Panc1 (cell line): ENCODE measurements at regions not wholly inside any gene's neighbourhood (a gene's known extent, or its start where the extent isn't known, plus 50 kb on each side); places are given as distances from the start of the nearest gene placed in this dataset.

Experiments used
- ATAC-seq: fragments of 200-7000 bp; cut with Tn5 transposase; 2 replicates; pipeline ENCODE4 v1.9.1; 2020; ENCODE audit warnings: mild to moderate bottlenecking, moderate library complexity
- BruUV-seq: library from RNA; stranded (reverse); fragments of 400-500 nt; replicated peaks from 2 replicates; lab custom pipeline; 2021; lab: Mats Ljungman, UMichigan
- CTCF ChIA-PET: fragments of 300-600 bp; sonication (Branson Sonifier 250); formaldehyde crosslinking; loops from one replicate; lab custom pipeline; 2022; ENCODE audit warnings: antibody characterized with exemption; lab: Charles Lee
- POLR2A ChIA-PET: fragments of 300-600 bp; sonication (Branson Sonifier 250); formaldehyde crosslinking; loops from one replicate; lab custom pipeline; 2022; ENCODE audit warnings: antibody characterized with exemption; lab: Charles Lee
- DNase-seq: peaks from one replicate; pipeline ENCODE4 v3.0.0-alpha.2; 2010; ENCODE audit warnings: low read depth, low spot score
- H3K27ac ChIP-seq: 2 replicates; pipeline ENCODE4 v1.5.1; 2011; ENCODE audit warnings: mild to moderate bottlenecking, low read length, inconsistent platforms
- H3K27me3 ChIP-seq: fragments of 200-500 bp; sonication (Bioruptor generic); 2 replicates; pipeline ENCODE4 v1.6.0; 2014; ENCODE audit warnings: low read length, inconsistent platforms; ENCODE audit not compliant: control insufficient read depth, insufficient read depth
- H3K36me3 ChIP-seq: fragments of 200-500 bp; sonication (Bioruptor generic); 2 replicates; pipeline ENCODE4 v1.5.1; 2014; ENCODE audit warnings: inconsistent platforms, mild to moderate bottlenecking, low read length, moderate library complexity; ENCODE audit not compliant: control insufficient read depth, insufficient read depth
- H3K4me1 ChIP-seq: 2 replicates; pipeline ENCODE4 v1.5.1; 2011; ENCODE audit warnings: inconsistent platforms, mild to moderate bottlenecking, low read length, moderate library complexity; ENCODE audit not compliant: control insufficient read depth, insufficient read depth
- H3K4me3 ChIP-seq, 2 experiments: 2 replicates each; pipeline ENCODE4 v1.5.1; 2011 to 2012; ENCODE audit warnings: low read depth in 2 of 2, low read length in 2 of 2, mild to moderate bottlenecking in 2 of 2, inconsistent platforms in 1 of 2, moderate library complexity in 1 of 2
- H3K9me3 ChIP-seq: fragments of 200-500 bp; sonication (Bioruptor generic); 2 replicates; pipeline ENCODE4 v1.5.1; 2014; ENCODE audit warnings: low read depth, mild to moderate bottlenecking, inconsistent platforms, low read length, moderate library complexity; ENCODE audit not compliant: control insufficient read depth, insufficient read depth
- POLR2AphosphoS5 ChIP-seq: IDR thresholded peaks from 2 replicates; pipeline ENCODE4 v1.6.1; 2012; ENCODE audit warnings: mild to moderate bottlenecking, low read depth, low read length, moderate library complexity
- SIN3A ChIP-seq: IDR thresholded peaks from 2 replicates; pipeline ENCODE4 v1.6.1; 2012; ENCODE audit warnings: low read depth, mild to moderate bottlenecking, low read length, moderate library complexity, borderline replicate concordance; ENCODE audit not compliant: insufficient read depth
- TCF7L2 ChIP-seq: IDR thresholded peaks from 2 replicates; pipeline ENCODE4 v1.6.1; 2011; ENCODE audit warnings: mild to moderate bottlenecking, low read depth, low read length, inconsistent platforms
- in situ Hi-C: cut with HindIII; loops from 2 replicates; pipeline ENCODE4 v1.10.0; 2016; ENCODE audit warnings: low sequenced_read_pairs, low pct_unique_long_range_greater_than_20kb
- intact Hi-C: fragments of 100-400 bp; cut with micrococcal nuclease; formaldehyde crosslinking; loops from one replicate; pipeline ENCODE4 v1.10.0; 2022; ENCODE audit not compliant: unreplicated experiment
- TF ChIP-seq, protein P1 (sequence below): fragments of 450-650 bp; IDR thresholded peaks from 2 replicates; pipeline ENCODE4 v1.5.1; 2017; ENCODE audit warnings: mild to moderate bottlenecking
- TF ChIP-seq, protein P2 (sequence below), 2 experiments: IDR thresholded peaks; 2 replicates each; pipeline ENCODE4 v1.6.1; 2011 to 2012; ENCODE audit warnings: low read depth in 2 of 2, control low read depth in 1 of 2, low read length in 1 of 2, mild to moderate bottlenecking in 1 of 2, moderate library complexity in 1 of 2; ENCODE audit not compliant: insufficient read depth in 1 of 2

DNA sequence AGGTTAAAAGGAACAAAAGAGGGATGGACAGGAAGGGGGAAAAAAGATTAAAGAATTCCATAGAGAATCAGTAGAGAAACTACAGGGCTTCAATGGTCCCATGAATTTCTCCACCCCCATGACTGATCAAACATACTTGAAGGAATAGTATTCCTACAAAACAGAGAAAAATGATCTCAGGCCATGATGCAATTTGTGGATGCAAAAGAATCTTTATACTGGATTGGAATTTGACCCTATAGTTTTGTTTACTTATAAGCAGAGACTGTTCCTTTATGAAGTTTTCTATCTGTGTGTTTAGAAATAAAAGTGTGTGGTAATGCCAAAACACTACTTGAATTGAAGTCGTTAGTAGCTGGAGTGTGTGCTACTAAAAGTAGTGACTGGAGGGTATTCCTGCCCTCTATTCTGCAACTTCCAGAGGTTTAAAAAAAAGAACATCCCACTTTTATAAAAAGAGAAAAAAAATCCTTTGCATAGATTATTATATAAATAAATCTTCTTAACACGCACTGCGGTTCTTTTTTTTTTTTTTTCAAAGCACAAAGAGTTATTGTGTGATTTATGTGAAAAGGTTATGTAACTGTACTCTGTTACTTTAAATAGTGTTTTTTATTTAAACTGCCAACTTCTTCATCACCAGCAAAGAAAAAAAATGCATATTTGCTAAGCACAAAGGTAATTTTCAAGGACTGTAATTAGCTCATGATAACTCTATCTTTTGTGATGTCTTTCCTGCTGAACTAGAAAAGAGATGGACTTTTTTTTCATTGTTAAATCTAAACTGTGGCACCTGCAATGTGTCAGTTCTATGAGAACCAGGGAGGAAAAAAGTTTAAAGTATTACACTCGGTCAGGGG is 214.5 kb upstream of the CITED2 start:
- POLR2A ChIA-PET: no interaction called here
- Histone ChIP-seq H3K4me3 (no peak overlapping the region), H3K9me3 (no peaks in the 10 kb centered on the region), H3K4me1 (peaks cover 29% of the 10 kb centered on the region), H3K36me3 (no peaks in the 10 kb centered on the region), H3K27ac (peak overlapping the region; percentile 93), H3K27me3 (no peaks in the 10 kb centered on the region)
- intact Hi-C loops: loop anchor here (5.0 kb wide), 1 partner anchor 173 kb away; no protein-coding TSS in a partner anchor
- DNase-seq: no peak
- CTCF ChIA-PET: interaction anchor here (0.6 kb wide), 1 partner anchor 182 kb away, joined by 3 read pairs; no protein-coding TSS in a partner anchor
- TF ChIP-seq, protein P1, sequence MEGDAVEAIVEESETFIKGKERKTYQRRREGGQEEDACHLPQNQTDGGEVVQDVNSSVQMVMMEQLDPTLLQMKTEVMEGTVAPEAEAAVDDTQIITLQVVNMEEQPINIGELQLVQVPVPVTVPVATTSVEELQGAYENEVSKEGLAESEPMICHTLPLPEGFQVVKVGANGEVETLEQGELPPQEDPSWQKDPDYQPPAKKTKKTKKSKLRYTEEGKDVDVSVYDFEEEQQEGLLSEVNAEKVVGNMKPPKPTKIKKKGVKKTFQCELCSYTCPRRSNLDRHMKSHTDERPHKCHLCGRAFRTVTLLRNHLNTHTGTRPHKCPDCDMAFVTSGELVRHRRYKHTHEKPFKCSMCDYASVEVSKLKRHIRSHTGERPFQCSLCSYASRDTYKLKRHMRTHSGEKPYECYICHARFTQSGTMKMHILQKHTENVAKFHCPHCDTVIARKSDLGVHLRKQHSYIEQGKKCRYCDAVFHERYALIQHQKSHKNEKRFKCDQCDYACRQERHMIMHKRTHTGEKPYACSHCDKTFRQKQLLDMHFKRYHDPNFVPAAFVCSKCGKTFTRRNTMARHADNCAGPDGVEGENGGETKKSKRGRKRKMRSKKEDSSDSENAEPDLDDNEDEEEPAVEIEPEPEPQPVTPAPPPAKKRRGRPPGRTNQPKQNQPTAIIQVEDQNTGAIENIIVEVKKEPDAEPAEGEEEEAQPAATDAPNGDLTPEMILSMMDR: no peak
- TF ChIP-seq, protein P2, sequence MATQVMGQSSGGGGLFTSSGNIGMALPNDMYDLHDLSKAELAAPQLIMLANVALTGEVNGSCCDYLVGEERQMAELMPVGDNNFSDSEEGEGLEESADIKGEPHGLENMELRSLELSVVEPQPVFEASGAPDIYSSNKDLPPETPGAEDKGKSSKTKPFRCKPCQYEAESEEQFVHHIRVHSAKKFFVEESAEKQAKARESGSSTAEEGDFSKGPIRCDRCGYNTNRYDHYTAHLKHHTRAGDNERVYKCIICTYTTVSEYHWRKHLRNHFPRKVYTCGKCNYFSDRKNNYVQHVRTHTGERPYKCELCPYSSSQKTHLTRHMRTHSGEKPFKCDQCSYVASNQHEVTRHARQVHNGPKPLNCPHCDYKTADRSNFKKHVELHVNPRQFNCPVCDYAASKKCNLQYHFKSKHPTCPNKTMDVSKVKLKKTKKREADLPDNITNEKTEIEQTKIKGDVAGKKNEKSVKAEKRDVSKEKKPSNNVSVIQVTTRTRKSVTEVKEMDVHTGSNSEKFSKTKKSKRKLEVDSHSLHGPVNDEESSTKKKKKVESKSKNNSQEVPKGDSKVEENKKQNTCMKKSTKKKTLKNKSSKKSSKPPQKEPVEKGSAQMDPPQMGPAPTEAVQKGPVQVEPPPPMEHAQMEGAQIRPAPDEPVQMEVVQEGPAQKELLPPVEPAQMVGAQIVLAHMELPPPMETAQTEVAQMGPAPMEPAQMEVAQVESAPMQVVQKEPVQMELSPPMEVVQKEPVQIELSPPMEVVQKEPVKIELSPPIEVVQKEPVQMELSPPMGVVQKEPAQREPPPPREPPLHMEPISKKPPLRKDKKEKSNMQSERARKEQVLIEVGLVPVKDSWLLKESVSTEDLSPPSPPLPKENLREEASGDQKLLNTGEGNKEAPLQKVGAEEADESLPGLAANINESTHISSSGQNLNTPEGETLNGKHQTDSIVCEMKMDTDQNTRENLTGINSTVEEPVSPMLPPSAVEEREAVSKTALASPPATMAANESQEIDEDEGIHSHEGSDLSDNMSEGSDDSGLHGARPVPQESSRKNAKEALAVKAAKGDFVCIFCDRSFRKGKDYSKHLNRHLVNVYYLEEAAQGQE (IDR thresholded peaks at IDR 0.05; ENCODE audit: insufficient read depth in 1 of 2, low read depth in 2 of 2, low read length in 1 of 2): no peak
- TF ChIP-seq POLR2AphosphoS5: no peak
- no peak for TF ChIP-seq SIN3A
- no peak for TF ChIP-seq TCF7L2
- no TSS peak for BruUV-seq
- ATAC-seq: peak; percentile 26; the same call in 1 of the 2 replicates
- in situ Hi-C loops: no loop called here

DNA sequence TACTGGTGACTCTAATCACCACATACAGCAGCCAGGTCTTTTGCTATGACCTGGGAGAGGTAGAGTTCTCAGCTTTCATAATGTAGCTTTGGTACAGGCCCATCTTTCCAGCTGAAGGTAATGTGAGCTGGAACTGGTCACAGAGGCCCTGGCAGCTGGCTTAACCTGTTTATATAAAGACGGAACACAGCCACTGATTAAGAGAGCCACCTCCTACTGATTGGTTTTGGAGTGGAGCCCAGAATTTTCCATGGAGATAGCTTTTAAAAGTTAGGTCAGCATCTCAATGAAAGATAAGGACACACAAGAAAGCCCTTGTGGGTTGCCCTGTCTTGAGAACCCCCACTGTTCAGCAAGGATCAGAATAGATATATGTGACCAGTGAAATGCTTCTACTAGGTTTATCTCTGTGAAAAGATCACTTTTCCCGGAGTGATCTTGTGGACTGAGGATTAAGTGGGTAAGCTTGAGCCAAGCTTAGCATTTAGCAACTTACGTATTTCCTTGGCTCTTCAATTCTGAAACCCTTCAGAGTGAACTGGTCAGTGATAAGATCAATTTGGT is 213.7 kb upstream of the CITED2 start:
- ATAC-seq: peak; percentile 86
- TF ChIP-seq TCF7L2 (peak; percentile 83), POLR2AphosphoS5 (no peak)
- Histone ChIP-seq H3K36me3 (no peaks in the 10 kb centered on the region), H3K9me3 (no peaks in the 10 kb centered on the region), H3K27me3 (no peaks in the 10 kb centered on the region), H3K4me3 (no peak overlapping the region), H3K27ac (peak overlapping the region; percentile 93), H3K4me1 (peaks cover 33% of the 10 kb centered on the region)
- intact Hi-C loops (loop anchor here (5.0 kb wide), 1 partner anchor 174 kb away; no protein-coding TSS in a partner anchor), in situ Hi-C loops (no loop called here)
- CTCF ChIA-PET: no interaction called here
- no peak for DNase-seq
- POLR2A ChIA-PET: interaction anchor here (0.8 to 1.4 kb wide), 2 partner anchors 43 to 214 kb away, joined by 4 to 12 read pairs; partner anchors contain the start of gene CITED2
- BruUV-seq: no TSS peak
